MM.1S (cell line): ENCODE measurements at regions not wholly inside any gene's neighbourhood (a gene's known extent, or its start where the extent isn't known, plus 50 kb on each side); places are given as distances from the start of the nearest gene placed in this dataset.

Experiments used
- CTCF ChIP-seq: fragments of 300-600 bp; sonication (generic); IDR thresholded peaks from 2 replicates; pipeline ENCODE4 v1.5.1; 2016; ENCODE audit warnings: antibody characterized with exemption, low read length, mixed read lengths
- EZH2phosphoT487 ChIP-seq: fragments of 300-600 bp; sonication (generic); IDR thresholded peaks from 2 replicates; pipeline ENCODE4 v1.6.1; 2018; ENCODE audit warnings: antibody characterized with exemption, low read length

- TF ChIP-seq CTCF = no peak
- TF ChIP-seq EZH2phosphoT487 = no peak
Measured at GRCh38 chr7:86916277-86916825, 143.1 kb downstream of the ELAPOR2 start.
